GM12875 (cell line): ENCODE measurements at regions not wholly inside any gene's neighbourhood (a gene's known extent, or its start where the extent isn't known, plus 50 kb on each side); places are given as distances from the start of the nearest gene placed in this dataset.
"Not testable (repeated sequence)": the region's sequence is repeated elsewhere in the genome, so short reads cannot be mapped to it uniquely, and the experiment has no call there.

ENCODE experiments used
- H3K4me3 ChIP-seq: one replicate; pipeline ENCODE4 v1.5.1; 2011; ENCODE audit warnings: low read depth, low read length, control low read depth
- TF ChIP-seq, protein P1 (sequence below): IDR thresholded peaks from 2 replicates; pipeline ENCODE4 v1.5.1; 2011; ENCODE audit warnings: low read depth, mild to moderate bottlenecking, control low read depth, inconsistent platforms, low read length, moderate library complexity, borderline replicate concordance; ENCODE audit not compliant: insufficient read depth

- H3K4me3 ChIP-seq, result no peak overlapping the region
- TF ChIP-seq, protein P1, sequence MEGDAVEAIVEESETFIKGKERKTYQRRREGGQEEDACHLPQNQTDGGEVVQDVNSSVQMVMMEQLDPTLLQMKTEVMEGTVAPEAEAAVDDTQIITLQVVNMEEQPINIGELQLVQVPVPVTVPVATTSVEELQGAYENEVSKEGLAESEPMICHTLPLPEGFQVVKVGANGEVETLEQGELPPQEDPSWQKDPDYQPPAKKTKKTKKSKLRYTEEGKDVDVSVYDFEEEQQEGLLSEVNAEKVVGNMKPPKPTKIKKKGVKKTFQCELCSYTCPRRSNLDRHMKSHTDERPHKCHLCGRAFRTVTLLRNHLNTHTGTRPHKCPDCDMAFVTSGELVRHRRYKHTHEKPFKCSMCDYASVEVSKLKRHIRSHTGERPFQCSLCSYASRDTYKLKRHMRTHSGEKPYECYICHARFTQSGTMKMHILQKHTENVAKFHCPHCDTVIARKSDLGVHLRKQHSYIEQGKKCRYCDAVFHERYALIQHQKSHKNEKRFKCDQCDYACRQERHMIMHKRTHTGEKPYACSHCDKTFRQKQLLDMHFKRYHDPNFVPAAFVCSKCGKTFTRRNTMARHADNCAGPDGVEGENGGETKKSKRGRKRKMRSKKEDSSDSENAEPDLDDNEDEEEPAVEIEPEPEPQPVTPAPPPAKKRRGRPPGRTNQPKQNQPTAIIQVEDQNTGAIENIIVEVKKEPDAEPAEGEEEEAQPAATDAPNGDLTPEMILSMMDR, result no peak
These were observed 294.7 kb upstream of the LRP1B start for GRCh38 chr2:142425551-142425950.

- TF ChIP-seq, protein P1, result no peak
- no peak overlapping the region for H3K4me3 ChIP-seq
These were observed 292.8 kb upstream of the LRP1B start for GRCh38 chr2:142423603-142424002.

GRCh38 chr2:142422769-142423168 is 292.0 kb upstream of the LRP1B start:
- H3K4me3 ChIP-seq, result no peak overlapping the region
- TF ChIP-seq, protein P1, result no peak

GRCh38 chr2:142422041-142422440 is 291.2 kb upstream of the LRP1B start:
- no peak overlapping the region for H3K4me3 ChIP-seq
- TF ChIP-seq, protein P1, result no peak

- H3K4me3 ChIP-seq, result not testable (repeated sequence)
These were observed 287.9 kb upstream of the LRP1B start for GRCh38 chr2:142418699-142419098.

DNA sequence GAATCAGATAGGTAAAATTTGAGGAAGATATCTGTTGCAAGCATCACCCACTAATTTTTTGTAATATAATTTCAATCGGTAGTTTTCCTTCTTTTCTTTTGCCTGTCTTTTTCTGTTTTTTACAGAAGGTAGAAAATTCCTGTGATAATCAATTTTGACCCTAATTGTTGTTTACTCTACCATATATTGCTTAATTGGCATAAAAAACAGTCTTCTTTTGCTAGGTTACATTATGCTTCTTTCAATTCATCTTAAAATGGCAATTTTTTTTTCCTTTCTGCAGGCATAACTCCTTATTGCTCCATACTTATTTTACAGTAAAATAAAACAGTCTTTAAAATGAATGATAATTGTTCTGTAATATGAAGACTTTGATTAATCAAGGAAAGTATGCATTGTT is 286.2 kb upstream of the LRP1B start:
- TF ChIP-seq, protein P1, result no peak
- no peak overlapping the region for H3K4me3 ChIP-seq

GRCh38 chr2:142415461-142415860 is 284.6 kb upstream of the LRP1B start:
- TF ChIP-seq, protein P1, result no peak
- no peak overlapping the region for H3K4me3 ChIP-seq

DNA sequence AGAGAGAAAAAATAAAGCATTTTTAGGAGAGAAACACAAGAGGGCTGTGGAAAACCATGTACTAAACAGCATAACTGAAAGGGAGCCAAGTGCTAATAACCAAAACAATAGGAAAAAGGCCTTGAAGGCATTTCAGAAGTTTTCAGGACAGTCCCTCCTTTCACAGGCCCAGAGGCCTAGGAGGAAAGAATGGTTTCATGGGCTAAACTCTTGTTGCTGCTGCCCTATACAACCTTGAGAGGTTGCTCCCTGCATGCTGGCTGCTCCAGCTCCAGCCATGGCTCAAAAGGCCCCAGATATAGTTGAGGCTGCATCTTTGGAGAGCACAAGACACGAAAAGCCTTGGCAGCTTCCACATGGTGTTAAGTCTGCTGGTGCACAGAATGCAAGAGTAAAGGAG is 267.4 kb upstream of the LRP1B start:
- TF ChIP-seq, protein P1, result no peak
- H3K4me3 ChIP-seq, result no peak overlapping the region
